Lung microvascular endothelial cell (primary cell): ENCODE measurements at regions not wholly inside any gene's neighbourhood (a gene's known extent, or its start where the extent isn't known, plus 50 kb on each side); places are given as distances from the start of the nearest gene placed in this dataset.
"Not testable (repeated sequence)": the region's sequence is repeated elsewhere in the genome, so short reads cannot be mapped to it uniquely, and the experiment has no call there.

ENCODE experiments used
- DNase-seq, 2 donors: peaks; one replicate each; pipeline versions ENCODE4 v3.0.0 to v3.0.0-alpha.2; 2010; ENCODE audit warnings: low read depth in 2 of 2

GRCh38 chr2:32874931-32875330 lies 71.8 kb upstream of the LTBP1 start:
- no peak for DNase-seq

GRCh38 chr2:32877587-32878510 lies 68.9 kb upstream of the LTBP1 start:
- peak in 1 of 2 donors; percentile 72 for DNase-seq

GRCh38 chr2:32879943-32880342 lies 66.8 kb upstream of the LTBP1 start:
- not testable (repeated sequence) for DNase-seq

GRCh38 chr2:32882816-32883810 lies 63.6 kb upstream of the LTBP1 start:
- no peak for DNase-seq

GRCh38 chr2:32884346-32884745 lies 62.4 kb upstream of the LTBP1 start:
- no peak for DNase-seq

GRCh38 chr2:32886397-32887055 lies 60.2 kb upstream of the LTBP1 start:
- not testable (repeated sequence) for DNase-seq

- no peak for DNase-seq
These were observed 59.6 kb upstream of the LTBP1 start for GRCh38 chr2:32887125-32887524.

GRCh38 chr2:32894119-32894728 lies 52.5 kb upstream of the LTBP1 start:
- DNase-seq: no peak

GRCh38 chr2:32895424-32895823 lies 51.3 kb upstream of the LTBP1 start:
- peak in 1 of 2 donors; percentile 70 for DNase-seq
